GM21619 (cell line): ENCODE measurements at regions not wholly inside any gene's neighbourhood (a gene's known extent, or its start where the extent isn't known, plus 50 kb on each side); places are given as distances from the start of the nearest gene placed in this dataset.

ENCODE experiments used
- ATAC-seq: cut with Tn5 transposase; IDR thresholded peaks from one replicate; pipeline ENCODE4 v1.9.1; 2021; ENCODE audit not compliant: unreplicated experiment

DNA sequence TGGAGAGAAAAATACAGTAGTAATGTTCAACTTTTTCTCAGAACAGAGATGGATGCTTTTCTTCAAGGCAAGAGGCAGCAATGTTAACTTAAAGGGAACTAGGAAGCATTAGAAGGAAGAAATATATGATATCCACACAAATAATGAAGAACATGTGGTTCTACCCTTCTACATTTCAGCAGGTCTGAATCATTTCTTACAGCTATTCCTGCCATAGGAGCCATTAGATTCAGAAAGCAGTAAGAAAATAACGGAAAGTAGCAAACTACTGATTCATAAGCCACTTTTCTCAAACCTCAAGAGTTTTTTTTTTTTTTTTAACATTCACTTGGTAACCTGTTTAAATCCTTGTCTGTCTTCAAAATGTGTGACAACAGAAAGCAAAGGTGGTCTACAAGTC lies 1251.6 kb upstream of the AGA start:
- no peak for ATAC-seq

DNA sequence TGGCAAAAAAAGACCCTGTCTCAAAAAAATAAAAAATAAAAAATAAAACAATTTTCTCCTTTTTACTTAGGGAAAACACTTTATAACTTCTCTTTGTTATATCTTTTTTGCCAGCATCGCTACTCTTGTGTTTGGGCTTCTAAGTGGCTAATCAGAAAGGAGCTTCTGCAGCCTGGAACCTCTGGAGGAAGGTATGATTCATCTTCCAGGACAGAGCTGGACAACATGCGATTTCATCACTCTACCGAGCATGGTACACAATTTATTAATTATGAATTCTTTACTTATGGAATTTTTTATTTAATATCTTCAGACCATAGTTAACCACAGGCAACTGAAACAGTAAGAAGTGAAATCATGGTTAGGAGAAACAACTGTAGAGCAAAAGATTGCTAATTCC lies 1254.3 kb upstream of the AGA start:
- ATAC-seq = no peak

DNA sequence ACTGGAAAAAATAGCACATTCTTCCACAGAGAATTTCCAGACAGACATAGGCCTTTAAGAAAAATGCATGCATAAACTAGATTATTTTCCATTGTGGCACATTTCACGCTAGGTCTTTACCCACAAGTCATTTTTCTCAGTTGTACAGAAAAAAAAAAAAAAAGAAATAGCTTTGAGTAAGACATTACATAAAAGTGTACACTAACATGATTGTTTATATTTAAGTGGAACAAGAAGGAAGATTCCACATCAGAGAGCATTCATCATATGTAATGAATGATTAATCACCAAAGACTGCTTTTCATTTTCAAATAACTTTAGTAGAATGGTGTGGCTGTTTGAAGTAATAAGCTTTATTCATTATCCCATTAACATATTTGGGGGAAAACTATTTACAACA lies 1270.2 kb upstream of the AGA start:
- no peak for ATAC-seq

DNA sequence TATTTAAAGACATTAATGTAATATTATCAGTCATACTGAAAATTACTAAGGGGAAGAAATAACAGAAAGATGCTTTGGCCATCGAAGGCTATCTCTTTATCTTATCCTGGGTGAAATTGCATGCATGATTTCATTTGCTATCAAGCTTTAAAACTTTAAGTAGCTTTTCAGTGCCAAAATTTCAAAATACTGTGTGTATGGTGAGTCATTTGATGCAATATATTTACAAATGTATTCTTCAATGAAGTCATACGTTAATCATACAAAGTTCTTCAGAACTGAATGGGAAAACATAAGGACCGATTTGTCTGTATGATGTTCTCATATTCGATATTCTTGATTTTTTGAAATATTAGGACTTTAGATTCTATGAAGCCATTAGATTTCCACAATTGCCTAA lies 1295.8 kb upstream of the AGA start:
- ATAC-seq = no peak

DNA sequence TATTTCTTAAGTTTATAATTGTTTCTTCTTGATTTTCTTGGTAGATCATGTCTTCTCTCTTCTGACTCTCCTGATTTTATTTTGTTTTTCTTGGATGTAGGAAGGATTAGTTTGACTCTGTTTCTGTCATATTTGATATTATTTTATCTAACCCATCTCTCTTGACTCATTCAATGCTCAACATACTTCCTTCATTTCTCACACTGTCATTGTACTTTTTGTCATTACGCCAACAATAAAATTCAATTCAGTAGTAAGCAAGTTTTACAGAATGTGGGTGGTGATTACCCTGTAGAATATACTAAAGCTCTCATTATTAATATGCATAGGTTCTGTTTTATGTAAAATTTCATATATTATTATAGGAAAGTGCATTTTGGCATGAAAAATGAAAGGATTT lies 1303.0 kb upstream of the AGA start:
- no peak for ATAC-seq

DNA sequence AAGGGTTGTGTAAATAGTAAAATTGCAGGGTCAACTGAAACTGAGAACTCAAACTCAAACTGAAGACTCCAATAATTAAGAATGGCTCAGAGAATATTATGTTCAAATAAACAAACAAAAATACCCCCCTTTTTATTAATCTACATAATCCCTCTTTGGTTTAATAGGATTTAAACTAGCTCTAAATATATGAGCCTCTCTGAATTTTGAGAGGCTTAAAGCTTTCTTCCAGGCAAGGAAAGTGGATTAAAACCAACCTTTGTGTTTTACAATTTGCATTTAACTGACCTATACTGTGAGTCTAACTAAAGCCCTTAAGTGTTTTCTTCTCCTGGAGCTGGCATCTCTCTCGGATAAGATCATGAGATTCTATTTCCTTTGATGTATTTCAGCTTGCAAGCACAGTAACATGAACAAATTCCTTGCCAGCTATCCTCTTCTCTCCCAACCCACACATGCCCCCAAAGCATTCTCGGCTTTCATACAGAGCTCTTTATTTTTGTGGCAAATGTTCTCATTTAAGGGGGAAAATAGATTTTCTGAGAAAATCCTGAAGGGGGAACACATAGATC lies 1310.8 kb upstream of the AGA start:
- ATAC-seq = no peak

DNA sequence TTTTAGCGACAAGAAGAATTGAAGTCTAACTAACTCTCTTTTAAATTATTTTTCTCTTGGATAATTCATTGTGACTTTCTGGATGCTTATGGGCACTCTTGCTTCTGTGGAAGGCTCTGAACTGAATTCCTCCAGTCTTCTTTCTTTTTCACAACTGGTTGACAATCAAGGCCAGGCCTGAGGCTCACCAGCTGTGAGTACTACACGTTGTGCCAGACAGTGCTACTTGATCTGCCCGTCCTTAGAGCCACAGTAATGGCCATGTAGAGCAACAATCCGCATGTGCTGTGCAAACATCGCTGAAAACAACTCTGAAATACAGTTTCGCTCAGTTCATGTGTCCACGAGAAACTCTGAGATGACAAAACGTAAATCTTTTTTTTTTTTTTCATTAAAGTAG lies 1336.3 kb upstream of the AGA start:
- ATAC-seq = no peak

DNA sequence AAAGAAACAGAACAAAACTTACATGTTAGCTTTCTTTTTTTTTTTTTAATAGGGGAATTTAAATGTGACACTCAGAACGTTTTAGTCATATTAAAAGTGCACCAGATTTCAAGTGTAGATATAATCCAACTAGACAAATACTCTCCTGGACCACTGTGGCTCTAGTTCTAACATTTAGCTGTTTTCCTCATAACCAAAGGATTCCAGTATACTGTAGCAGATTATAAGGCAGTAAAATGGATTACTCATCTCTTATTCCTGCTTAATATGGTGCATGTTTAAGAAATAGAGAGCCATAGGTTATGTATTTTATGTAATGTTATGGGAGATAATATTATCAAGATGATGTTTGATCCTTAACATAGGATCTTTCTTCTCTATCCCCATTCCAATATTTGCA lies 1339.5 kb upstream of the AGA start:
- ATAC-seq = no peak

DNA sequence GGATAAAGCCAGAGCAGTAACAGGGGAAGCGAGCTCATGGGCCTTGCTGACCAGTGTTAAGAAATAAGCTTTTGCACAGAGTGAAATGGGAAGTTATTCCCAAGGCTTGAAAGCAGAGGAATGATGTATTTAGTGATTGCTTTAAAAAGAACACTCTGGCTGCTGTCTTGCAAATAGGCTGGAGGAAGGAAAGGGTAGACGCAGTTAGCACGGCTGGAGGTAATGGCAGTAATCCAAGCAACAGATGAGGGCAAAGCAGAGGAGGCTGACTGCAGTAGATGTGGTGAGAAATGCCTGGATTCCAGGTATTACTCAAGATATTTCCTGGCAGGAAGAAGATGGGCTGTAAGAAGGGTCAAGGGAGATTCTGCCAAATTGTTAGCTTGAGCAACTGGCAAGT lies 1342.3 kb upstream of the AGA start:
- ATAC-seq = no peak

DNA sequence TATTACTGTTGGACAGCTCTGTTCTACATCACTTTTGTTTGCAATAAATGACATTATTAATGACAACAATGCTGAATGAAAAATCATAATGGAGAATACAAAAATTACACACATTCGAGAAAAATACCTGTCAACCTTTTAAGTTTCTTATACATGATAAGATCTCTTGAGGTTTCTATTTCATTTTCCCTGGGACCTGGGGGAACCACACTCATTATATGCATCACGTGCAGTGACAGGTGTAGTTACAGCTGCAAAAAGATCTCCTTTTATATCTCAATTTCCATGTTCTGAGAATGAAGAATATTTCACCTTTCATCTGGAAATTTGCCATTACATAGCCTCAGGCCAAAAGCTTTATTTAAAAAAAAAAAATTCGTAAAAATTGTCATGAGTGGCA lies 1347.0 kb upstream of the AGA start:
- no peak for ATAC-seq

DNA sequence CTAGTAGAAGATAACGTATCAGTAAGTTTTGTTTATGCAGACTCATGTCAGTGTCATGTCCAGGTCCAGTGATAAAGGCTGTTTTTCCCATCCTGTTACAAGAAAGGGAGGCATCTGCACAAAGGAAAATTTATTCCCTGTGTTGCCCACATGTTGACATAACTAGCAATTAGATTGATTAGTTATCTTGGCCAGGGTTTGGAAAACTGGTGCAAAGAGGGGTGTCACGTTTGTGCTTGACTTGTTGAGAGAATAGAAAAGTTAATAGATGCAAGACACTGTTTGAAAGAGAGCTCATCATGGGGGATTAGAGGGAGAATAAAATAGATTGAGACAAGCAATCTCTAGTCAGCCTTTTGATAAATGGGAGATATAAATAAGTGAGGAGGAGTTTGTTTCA lies 1357.0 kb upstream of the AGA start:
- no peak for ATAC-seq

DNA sequence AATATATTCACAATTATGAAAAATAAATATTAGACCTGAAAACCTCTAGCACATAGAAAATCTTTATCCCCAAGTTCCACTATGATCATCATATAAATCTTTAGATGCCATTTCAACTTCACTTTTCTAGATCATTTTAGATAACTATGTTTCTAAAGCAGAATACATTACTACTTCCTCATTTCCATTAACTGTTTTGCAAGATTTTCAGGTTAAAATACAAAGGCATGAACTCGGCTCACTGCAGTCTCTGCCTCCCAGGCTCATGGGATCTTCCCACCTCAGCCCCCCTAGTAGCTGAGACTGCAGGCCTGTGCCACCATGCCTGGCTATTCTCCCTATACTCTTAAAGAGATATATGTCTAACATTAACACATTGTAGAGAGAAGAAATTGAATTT lies 1365.9 kb upstream of the AGA start:
- ATAC-seq = no peak

DNA sequence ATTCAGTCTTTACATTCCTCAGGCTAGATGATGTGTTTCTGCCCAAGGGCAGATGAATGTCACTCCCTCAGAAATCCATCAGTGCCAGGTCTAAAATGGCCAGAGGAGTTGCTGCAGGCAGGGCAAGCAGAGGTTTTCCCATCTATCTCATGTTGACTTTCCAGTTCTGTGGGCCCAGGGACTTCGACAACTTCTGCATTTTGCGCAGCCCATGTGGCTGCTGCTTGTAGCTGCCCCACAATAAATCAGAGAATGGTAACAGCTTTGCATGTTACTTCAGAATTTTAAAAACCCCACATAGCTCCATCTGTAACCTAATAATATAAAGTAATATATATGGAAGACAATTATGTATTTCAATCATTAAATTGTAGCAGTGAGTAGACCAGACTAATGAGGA lies 1367.7 kb upstream of the AGA start:
- no peak for ATAC-seq

DNA sequence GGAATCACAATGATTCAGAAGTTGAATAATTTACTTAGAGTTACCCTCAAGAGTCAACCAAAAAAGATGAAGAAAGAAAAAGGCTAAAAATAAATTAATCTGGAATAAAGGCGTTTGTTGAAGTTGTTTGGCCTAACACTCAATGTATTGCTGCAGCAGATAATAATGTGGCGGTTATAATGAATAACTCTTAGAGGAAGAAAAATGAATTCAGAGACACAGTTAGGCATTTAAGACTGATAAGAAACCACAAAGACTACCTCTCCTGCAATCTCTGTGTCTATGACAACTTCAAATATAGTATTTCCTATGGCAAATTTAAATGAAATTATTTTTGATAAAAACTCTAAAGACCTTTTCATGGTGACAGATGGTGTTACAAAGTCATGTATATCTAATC lies 1369.1 kb upstream of the AGA start:
- no peak for ATAC-seq

DNA sequence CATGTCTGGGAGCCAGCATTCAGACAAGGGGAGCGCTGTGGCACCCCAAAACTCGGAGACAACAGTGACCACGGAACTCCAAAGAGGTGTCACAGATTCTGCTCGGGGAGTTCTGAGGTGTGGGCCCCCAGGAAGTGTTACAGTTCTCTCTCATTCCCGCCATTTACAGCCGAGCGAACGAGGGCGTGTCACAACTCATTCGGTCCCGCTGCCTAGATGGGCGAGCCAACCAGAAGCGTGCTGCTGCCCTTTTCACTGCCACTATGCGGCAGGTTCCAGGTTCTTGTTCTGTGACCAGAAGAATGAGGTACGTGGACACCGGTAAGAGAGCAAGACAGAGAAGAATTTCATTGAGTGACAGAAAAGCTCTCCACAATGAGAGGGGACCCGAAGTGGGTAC lies 1370.6 kb upstream of the AGA start:
- no peak for ATAC-seq

DNA sequence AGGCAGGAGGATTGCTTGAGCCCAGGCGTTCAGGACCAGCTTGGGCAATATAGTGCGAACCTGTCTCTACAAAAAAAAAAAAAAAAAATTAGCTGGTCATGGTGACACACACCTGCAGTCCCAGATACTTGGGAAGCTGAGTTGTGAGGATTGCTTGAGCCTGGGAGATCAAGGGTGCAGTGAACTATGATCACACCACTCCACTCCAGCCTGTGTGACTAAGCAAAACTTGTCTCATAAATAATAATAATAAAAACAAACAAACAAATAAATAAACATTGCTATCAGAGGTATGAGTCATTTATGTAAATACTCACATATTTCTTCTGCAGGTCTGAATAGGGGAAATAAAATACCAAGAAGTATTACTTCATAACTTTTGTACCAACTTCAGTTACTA lies 1372.7 kb upstream of the AGA start:
- ATAC-seq = no peak

DNA sequence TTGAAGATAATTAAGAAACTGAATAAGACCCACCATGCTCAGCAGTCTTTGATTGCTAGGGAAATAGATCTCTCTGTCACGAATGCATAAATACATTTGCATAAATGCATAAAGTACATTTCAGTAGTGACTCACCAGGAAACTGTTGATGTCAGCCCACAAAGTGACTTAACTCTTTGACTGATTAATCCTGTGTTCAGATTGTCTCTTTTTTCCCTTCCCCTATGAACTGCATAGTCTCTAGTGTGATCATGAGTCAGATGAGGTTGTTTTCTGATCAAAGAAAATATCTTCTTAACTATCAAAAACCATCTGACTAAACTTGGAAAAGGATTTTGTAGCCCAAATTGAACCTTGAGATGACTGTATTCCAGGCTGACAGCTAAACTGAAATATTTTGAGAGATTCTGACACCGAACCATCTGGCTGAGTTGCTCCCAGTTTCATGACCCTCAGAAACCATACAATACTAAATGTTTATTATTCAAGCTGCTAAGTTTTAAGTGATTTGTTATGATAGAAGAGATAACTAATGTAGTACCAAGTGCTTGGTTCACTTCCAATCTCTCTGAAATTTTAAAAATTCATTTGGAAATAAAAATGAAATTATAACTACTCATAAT lies 1381.5 kb upstream of the AGA start:
- no peak for ATAC-seq

DNA sequence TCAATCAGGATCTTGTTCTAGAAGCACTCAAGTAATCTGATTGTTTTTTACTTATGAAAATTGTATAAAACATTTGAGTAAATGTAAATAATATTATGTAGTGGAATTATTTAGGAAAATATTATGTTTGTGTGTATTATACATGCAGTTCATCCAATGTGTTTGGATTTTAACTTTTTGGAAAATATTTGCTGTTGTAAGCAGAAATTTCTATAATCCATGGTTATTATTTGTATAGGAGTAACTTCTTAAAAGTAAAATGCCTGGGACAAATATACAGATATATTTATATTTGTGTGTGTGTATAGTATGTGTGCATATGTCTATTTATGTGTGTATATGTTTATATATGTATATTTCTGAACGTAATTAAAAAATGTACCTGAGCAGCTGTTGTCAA lies 1394.6 kb upstream of the AGA start:
- no peak for ATAC-seq

DNA sequence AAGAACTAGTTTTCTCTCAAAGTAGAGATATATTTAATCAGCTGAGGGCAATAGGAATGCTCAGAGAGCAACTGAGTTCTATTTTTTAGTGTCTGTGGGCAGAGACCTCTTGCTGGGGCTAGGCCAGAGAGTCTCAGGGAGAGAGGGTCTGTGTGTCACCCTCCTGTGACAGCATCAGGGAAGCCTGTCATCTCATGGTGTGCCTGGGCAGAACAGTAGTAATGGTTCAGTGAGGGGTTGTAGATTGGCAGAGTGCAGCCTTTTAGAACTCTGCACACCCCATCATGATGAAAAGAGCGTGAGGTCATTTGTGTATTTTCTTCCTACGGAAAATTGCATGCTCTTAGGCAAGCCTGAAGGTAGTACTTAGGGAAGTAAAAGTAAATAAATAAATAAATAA lies 1396.5 kb upstream of the AGA start:
- no peak for ATAC-seq

DNA sequence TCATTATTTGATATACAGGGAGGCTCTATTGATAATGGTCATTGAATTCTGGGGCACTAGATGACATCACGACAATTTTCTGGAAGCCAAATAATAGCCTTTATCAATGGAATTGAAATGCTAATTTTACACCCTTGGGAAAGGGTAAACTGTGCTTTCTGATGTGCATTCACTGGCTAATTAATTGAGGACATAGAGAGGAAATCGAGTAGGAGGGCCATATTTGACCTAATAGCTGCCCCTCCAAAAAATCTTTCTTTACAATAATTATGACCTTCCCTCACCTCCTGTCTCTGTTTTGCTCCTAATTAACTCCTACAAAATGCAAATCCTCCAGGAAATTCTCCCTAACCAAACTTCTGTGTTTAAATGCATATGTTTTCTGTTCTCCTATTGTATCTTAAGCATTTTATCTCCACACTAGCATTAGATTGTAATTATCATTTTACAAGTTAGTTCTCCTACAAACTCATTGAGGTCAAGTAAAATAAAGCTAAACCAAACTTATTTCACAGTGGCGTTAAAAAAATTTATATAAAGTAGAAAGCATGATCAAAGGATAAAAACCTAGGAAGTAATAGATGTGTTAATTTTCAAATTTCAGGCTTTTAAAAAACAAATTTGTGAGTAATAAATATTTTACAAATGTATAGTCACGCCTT lies 1414.0 kb upstream of the AGA start:
- ATAC-seq = no peak

DNA sequence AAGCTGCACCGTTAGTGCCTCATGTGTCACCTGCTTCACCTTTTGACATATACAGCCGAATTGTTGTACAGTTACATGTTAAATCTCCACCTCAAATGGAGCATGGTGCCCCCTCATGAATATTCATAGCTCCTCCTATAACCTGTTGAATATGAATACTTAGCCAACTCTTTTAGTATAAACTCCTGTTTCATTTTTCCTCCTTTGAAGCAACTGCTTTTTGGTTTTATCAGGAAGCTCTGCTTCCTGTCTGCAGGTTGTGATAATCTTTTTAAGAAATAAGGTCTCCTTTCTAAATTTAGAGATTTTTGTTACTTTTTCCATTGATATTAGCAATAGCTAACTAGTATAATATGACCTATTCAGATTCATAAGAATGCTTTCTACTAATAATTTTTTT lies 1429.2 kb upstream of the AGA start:
- no peak for ATAC-seq

DNA sequence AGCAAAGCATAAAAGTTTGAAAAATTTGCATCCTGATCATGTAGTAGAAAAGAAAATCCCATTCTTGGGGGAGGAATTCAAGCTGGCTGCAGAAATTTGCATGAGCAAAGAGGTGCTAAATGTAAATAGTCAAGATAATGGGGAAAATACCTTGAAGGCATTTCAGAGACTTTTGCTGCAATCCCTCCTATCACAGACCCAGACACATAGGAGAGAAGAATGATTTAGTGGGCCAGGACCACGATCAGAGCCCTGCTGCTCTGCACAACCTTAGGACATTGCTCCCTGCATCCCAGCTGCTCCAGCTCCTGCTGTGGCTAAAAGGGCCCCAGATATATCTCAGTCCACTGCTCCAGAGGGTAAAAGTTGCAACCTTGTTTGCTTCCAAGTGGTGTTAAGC lies 1439.7 kb upstream of the AGA start:
- ATAC-seq = no peak

DNA sequence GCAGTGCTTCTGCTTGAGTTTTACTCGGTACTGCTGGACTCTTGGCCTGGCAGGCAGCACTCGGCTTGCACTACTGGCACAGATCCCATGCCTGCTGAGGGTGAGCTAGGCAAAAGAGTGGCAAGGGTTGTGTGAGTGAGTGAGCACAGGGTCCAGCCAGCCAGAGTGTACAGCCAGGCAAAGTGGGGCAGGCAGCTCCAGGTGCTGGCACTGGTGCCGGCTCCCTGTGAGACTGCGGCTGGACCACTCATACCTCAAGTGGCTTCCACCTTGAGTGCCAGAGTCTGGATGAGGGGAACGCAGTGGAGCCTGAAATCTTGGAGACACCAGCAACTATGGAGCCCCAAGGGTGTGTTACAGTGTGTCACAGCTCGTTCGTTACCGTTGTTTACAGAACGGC lies 1451.9 kb upstream of the AGA start:
- ATAC-seq = no peak
